NCI-H2029 (cell line): ENCODE measurements at regions not wholly inside any gene's neighbourhood (a gene's known extent, or its start where the extent isn't known, plus 50 kb on each side); places are given as distances from the start of the nearest gene placed in this dataset.
"Not testable (repeated sequence)": the region's sequence is repeated elsewhere in the genome, so short reads cannot be mapped to it uniquely, and the experiment has no call there.

ENCODE experiments used
- DNase-seq: peaks from one replicate; lab custom pipeline; 2025; lab: John Stamatoyannopoulos, UW

GRCh38 chr4:107468812-107469211 lies 251.2 kb downstream of the PAPSS1 start:
- no peak for DNase-seq

GRCh38 chr4:107468156-107468555 lies 251.9 kb downstream of the PAPSS1 start:
- no peak for DNase-seq

- DNase-seq = no peak
Observed at GRCh38 chr4:107467461-107467860, 252.6 kb downstream of the PAPSS1 start.

GRCh38 chr4:107458194-107458593 lies 261.8 kb downstream of the PAPSS1 start:
- no peak for DNase-seq

- no peak for DNase-seq
Observed at GRCh38 chr4:107453987-107454386, 266.0 kb downstream of the PAPSS1 start.

- no peak for DNase-seq
Observed at GRCh38 chr4:107452717-107453630, 267.1 kb downstream of the PAPSS1 start.

- DNase-seq = no peak
Observed at GRCh38 chr4:107449611-107450369, 270.2 kb downstream of the PAPSS1 start.

- DNase-seq = no peak
Observed at GRCh38 chr4:107442538-107443111, 277.4 kb downstream of the PAPSS1 start.

GRCh38 chr4:107439401-107439800 lies 280.6 kb downstream of the PAPSS1 start:
- DNase-seq = no peak

- DNase-seq = not testable (repeated sequence)
Observed at GRCh38 chr4:107436471-107436870, 283.6 kb downstream of the PAPSS1 start.

GRCh38 chr4:107432451-107432850 lies 287.6 kb downstream of the PAPSS1 start:
- DNase-seq = no peak

GRCh38 chr4:107423677-107424405 lies 296.2 kb downstream of the PAPSS1 start:
- DNase-seq = no peak

- DNase-seq = not testable (repeated sequence)
Observed at GRCh38 chr4:107419536-107419935, 300.5 kb downstream of the PAPSS1 start.

GRCh38 chr4:107419052-107419451 lies 301.0 kb downstream of the PAPSS1 start:
- DNase-seq = no peak

- not testable (repeated sequence) for DNase-seq
Observed at GRCh38 chr4:107415490-107415889, 304.5 kb downstream of the PAPSS1 start.

- not testable (repeated sequence) for DNase-seq
Observed at GRCh38 chr4:107409872-107410271, 310.2 kb downstream of the PAPSS1 start.

- DNase-seq = no peak
Observed at GRCh38 chr4:107408968-107409367, 311.1 kb downstream of the PAPSS1 start.

GRCh38 chr4:107404591-107405300 lies 315.3 kb downstream of the PAPSS1 start:
- DNase-seq = no peak

- DNase-seq = no peak
Observed at GRCh38 chr4:107402291-107402690, 317.7 kb downstream of the PAPSS1 start.

GRCh38 chr4:107392951-107393350 lies 327.1 kb downstream of the PAPSS1 start:
- no peak for DNase-seq

- no peak for DNase-seq
Observed at GRCh38 chr4:107392380-107392779, 327.7 kb downstream of the PAPSS1 start.
